D721Med (cell line): ENCODE measurements at regions not wholly inside any gene's neighbourhood (a gene's known extent, or its start where the extent isn't known, plus 50 kb on each side); places are given as distances from the start of the nearest gene placed in this dataset.

Experiments used
- DNase-seq: peaks from one replicate; pipeline ENCODE4 v3.0.0; 2011; ENCODE audit warnings: low spot score; ENCODE audit not compliant: insufficient read length
- FAIRE-seq: peaks from 2 replicates; lab custom pipeline; 2011; peaks lifted over from hg19 to GRCh38; lab: Jason Lieb, UNC
- TF ChIP-seq, protein P1 (sequence below): IDR thresholded peaks from 2 replicates; pipeline ENCODE4 v1.5.1; 2012; ENCODE audit warnings: mild to moderate bottlenecking, control low read depth; ENCODE audit not compliant: insufficient read depth; ENCODE audit errors: missing control alignments

- FAIRE-seq (no peak), DNase-seq (no peak)
- TF ChIP-seq, protein P1, sequence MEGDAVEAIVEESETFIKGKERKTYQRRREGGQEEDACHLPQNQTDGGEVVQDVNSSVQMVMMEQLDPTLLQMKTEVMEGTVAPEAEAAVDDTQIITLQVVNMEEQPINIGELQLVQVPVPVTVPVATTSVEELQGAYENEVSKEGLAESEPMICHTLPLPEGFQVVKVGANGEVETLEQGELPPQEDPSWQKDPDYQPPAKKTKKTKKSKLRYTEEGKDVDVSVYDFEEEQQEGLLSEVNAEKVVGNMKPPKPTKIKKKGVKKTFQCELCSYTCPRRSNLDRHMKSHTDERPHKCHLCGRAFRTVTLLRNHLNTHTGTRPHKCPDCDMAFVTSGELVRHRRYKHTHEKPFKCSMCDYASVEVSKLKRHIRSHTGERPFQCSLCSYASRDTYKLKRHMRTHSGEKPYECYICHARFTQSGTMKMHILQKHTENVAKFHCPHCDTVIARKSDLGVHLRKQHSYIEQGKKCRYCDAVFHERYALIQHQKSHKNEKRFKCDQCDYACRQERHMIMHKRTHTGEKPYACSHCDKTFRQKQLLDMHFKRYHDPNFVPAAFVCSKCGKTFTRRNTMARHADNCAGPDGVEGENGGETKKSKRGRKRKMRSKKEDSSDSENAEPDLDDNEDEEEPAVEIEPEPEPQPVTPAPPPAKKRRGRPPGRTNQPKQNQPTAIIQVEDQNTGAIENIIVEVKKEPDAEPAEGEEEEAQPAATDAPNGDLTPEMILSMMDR = no peak
These were observed 296.1 kb upstream of the SEMA3A start for GRCh38 chr7:84490661-84491060.

- FAIRE-seq = no peak
- DNase-seq = no peak
- TF ChIP-seq, protein P1 = no peak
These were observed 290.0 kb upstream of the SEMA3A start for GRCh38 chr7:84484502-84485079.

DNA sequence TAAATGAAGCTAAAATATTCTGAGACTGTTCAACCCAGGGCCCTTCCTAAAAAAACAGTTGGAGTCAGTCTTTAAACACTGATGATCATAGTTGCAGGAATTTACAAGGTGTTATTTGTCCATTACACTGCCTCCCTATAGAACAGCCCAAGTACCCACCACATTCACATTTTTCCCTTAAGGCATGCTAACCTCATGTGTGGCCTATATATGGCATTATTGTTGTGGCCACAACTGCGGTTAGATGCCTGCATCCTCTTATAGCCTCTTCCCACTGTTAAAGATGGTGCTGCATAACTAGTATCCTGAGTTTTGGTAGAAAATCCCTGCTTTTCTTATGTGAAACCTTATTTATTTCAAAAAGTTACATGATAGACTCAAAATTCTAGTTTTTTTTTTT lies 287.9 kb upstream of the SEMA3A start:
- DNase-seq (no peak), FAIRE-seq (no peak)
- TF ChIP-seq, protein P1 = no peak

DNA sequence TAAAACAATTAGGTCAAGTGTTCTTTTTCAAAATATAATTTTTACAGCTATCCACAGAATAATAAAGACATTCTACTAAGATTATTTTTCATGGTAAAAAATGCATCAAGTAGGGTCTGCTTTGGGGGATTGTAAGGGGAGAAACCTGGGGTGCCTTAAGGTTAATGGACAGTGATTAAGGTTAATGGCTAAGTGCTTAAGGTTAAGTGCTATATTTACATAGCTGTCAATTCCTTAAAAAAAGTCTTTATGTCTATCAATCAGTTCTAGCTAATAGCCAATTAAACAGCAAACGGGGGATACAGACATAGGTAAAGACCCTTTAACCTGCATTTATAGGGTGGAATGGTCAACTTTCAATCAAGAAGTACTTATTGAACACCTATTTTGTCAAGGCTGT lies 284.5 kb upstream of the SEMA3A start:
- TF ChIP-seq, protein P1 = no peak
- FAIRE-seq (no peak), DNase-seq (no peak)

DNA sequence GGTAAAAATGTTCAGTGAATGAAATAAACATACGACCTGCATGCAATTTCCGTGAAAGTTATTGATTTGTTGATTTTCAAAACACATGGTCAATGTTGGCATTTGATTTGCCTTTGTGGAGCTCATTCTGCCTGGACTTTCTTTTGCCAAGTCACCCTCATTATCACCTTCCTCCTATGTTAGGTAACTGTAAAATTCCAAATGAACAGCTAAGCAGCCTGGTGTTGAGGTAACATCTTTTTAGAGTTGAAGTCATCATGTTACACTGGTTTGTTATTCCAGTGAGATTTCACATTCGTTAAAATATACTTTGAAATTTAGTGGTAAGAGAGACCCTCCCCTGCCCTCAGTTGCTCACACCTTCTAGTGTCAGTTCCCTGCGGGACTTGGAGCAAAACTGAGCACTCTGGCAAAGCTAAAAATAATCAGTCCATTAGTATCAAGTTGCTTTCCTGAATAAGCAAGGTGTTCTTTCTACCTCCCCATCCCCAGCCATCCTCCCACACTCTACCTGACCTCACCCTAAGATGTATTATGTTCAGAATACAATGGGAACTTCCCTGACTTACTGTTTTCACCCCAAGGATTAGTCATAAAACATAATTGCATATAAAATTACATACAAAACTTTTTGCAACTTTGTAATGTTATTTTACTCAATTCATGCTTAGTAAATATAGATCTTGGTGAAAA lies 283.3 kb upstream of the SEMA3A start:
- FAIRE-seq = no peak
- DNase-seq = no peak
- TF ChIP-seq, protein P1 = no peak

DNA sequence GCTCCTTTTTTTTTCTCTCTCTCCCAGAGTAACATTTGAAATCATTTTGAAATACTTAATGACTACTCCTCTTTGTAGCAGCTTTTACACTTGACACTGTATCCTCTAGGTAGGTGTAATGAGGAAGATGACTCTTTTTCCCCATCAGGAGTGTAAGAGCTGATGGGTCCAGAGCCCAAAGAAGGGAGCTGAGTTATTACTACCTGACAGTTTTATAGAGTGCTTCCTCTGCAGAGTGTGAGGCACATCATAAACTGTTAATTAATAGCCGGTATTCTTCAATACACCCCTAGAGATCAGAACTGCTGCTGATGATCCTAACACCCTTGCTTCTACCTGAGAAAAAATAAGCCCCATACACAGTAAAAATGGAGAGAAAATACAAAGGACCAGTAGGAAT lies 279.8 kb upstream of the SEMA3A start:
- DNase-seq = no peak
- FAIRE-seq = no peak
- TF ChIP-seq, protein P1 = no peak

DNA sequence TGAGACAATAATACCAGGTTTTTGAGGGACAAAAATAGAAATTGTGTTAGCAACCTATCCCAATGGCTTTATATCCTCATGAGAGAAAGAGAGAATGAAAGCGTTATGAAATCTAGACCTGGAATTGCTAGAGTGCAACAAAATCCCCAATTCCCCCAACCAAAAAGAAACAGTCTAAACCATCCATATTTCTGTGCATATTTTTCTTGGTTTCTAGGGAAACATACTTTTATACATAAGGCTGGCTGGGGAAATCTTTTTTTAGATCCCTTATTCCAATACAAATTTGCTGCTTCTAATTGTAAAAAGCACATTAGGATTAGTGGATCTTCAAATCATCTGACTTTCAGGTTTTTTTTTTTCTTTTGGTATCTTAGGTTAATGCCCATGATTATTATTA lies 277.0 kb upstream of the SEMA3A start:
- FAIRE-seq (no peak), DNase-seq (no peak)
- TF ChIP-seq, protein P1 = no peak
